Thoracic aorta (tissue), 2 donors: ENCODE measurements at regions not wholly inside any gene's neighbourhood (a gene's known extent, or its start where the extent isn't known, plus 50 kb on each side); places are given as distances from the start of the nearest gene placed in this dataset.

Experiments
- ATAC-seq: fragments of 150-250 bp; one replicate; pipeline ENCODE4 v1.8.0; 2017; ENCODE audit warnings: low read depth; ENCODE audit not compliant: insufficient number of reproducible peaks, low FRiP score
- DNase-seq: peaks from one replicate; pipeline ENCODE4 v3.0.0-alpha.2; 2020; ENCODE audit warnings: low spot score
- H3K27ac ChIP-seq, 2 donors: fragments of 200-600 bp; sonication (generic); 1 replicate in 1 of 2; 2 replicates in 1 of 2; pipeline ENCODE4 v1.5.1; 2016; ENCODE audit warnings: mild to moderate bottlenecking in 2 of 2, moderate library complexity in 2 of 2
- H3K27me3 ChIP-seq: fragments of 200-600 bp; sonication (generic); replicated peaks from 2 replicates; pipeline ENCODE4 v1.6.0; 2016; ENCODE audit warnings: mild to moderate bottlenecking; ENCODE audit not compliant: insufficient read depth
- H3K36me3 ChIP-seq: fragments of 200-600 bp; sonication (generic); one replicate; pipeline ENCODE4 v1.5.1; 2016
- H3K4me1 ChIP-seq, 2 donors: fragments of 200-600 bp; sonication (generic); 1 replicate in 1 of 2; 2 replicates in 1 of 2; pipeline versions ENCODE4 v1.5.1 to v1.6.0; 2016; ENCODE audit warnings: low read depth in 2 of 2, mild to moderate bottlenecking in 1 of 2; ENCODE audit not compliant: control insufficient read depth in 1 of 2
- H3K4me3 ChIP-seq: fragments of 200-600 bp; sonication (generic); 2 replicates; pipeline ENCODE4 v1.5.1; 2016; ENCODE audit warnings: mild to moderate bottlenecking
- H3K9me3 ChIP-seq: fragments of 200-600 bp; sonication (generic); 2 replicates; pipeline ENCODE4 v1.5.1; 2016
- TF ChIP-seq, protein P1 (sequence below): fragments of 200-600 bp; sonication (generic); IDR thresholded peaks from one replicate; pipeline ENCODE4 v1.5.1; 2019; ENCODE audit warnings: antibody characterized with exemption

DNA sequence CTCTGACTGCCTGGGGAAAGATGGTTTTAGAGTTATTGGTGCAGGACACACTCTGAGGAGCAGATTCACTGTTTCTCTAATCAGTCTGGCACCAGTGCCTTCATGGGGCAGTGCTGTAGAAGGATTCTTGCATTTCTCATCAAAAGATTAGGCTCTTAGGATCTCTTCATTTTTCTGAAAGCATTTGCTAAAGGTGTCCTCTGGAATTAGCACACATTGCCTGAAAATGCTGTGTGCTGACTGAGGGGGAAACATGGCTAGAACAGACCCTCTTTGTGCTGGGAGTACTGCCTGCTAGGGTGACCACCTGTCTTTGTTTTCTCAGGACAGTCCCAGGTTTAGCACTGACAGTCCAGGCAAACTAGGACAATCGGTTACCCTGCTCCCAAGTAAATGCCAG lies 301.0 kb downstream of the PTEN start:
- Histone ChIP-seq H3K27me3 (no peaks in the 10 kb centered on the region), H3K4me3 (no peak overlapping the region), H3K27ac (no peak overlapping the region), H3K4me1 (peaks cover 9 to 26% of the 10 kb centered on the region in 2 donors), H3K36me3 (no peaks in the 10 kb centered on the region), H3K9me3 (no peaks in the 10 kb centered on the region)
- TF ChIP-seq, protein P1, sequence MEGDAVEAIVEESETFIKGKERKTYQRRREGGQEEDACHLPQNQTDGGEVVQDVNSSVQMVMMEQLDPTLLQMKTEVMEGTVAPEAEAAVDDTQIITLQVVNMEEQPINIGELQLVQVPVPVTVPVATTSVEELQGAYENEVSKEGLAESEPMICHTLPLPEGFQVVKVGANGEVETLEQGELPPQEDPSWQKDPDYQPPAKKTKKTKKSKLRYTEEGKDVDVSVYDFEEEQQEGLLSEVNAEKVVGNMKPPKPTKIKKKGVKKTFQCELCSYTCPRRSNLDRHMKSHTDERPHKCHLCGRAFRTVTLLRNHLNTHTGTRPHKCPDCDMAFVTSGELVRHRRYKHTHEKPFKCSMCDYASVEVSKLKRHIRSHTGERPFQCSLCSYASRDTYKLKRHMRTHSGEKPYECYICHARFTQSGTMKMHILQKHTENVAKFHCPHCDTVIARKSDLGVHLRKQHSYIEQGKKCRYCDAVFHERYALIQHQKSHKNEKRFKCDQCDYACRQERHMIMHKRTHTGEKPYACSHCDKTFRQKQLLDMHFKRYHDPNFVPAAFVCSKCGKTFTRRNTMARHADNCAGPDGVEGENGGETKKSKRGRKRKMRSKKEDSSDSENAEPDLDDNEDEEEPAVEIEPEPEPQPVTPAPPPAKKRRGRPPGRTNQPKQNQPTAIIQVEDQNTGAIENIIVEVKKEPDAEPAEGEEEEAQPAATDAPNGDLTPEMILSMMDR: no peak
- no peak for ATAC-seq
- DNase-seq: no peak

DNA sequence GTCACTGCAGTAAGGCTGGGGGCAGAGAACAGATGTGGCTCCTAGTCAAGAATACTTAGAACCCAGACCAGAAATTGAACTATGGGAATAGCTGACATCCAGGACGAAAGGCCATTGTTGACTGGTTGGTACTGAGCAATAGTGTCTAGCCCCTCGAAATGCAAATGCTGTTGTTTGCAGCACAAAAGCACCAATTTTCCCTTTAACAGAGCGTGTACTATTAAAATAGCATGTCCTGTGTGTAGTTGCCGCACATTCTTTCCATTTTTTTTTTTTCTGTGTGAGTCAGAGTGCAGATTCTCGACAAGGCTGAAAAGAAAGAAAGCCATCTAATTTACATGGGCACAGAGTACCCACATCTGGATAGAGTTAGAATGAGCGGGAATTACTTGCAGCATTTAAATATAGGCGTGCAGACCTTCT lies 302.4 kb downstream of the PTEN start:
- ATAC-seq: peak; percentile 88
- peaks cover 9 to 26% of the 10 kb centered on the region in 2 donors for H3K4me1 ChIP-seq

DNA sequence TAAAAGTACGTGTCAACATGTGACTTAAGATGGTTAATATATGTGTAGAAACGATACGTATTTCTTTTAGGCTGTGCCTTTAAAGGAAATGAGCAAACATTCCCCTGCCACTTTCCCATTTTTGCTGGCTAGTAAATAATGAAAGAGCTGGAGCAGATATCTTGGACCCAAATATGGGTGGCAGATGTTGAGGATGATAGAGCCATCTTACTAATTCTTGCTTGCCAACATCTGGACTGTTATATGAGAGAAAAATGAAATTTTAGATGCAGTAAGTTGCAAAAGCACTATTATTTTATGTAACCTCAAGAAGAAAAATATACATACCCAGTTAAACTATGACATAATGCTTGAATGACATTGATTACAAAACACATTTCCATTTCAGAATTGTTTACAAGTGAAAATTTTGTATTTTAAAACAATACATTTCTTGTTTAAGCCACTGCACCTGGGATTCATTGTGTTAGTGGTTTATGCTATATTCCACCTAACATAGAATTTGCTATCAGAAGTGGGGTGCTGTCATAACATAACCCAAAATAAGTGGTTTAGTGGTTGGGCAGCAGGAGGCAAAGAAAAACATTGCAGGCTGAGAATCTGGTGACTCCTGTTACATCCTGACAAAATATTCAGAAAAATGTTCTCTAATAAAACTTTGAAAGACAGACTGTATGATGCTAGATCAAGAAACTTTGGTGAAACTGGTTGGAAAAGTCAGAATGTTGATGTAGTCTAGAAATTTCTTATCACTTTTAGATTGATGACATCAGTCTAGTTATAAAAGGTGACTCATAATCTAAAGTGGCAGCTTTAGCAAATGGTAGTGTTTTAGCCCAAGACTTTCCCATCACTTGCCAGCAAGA lies 305.0 kb downstream of the PTEN start:
- Histone ChIP-seq H3K36me3 (no peaks in the 10 kb centered on the region), H3K9me3 (no peaks in the 10 kb centered on the region), H3K4me3 (no peak overlapping the region), H3K27ac (no peak overlapping the region), H3K4me1 (peaks cover 9 to 26% of the 10 kb centered on the region in 2 donors), H3K27me3 (no peaks in the 10 kb centered on the region)
- TF ChIP-seq, protein P1: no peak
- DNase-seq: no peak
- no peak for ATAC-seq

More for the DNA sequence above, 302.4 kb downstream of the PTEN start:
- DNase-seq: no peak
- TF ChIP-seq, protein P1: no peak
- Histone ChIP-seq H3K4me3 (peak overlapping the region; percentile 30), H3K27ac (peak overlapping the region; percentile 37 to 51), H3K36me3 (no peaks in the 10 kb centered on the region), H3K9me3 (no peaks in the 10 kb centered on the region), H3K27me3 (no peaks in the 10 kb centered on the region)

DNA sequence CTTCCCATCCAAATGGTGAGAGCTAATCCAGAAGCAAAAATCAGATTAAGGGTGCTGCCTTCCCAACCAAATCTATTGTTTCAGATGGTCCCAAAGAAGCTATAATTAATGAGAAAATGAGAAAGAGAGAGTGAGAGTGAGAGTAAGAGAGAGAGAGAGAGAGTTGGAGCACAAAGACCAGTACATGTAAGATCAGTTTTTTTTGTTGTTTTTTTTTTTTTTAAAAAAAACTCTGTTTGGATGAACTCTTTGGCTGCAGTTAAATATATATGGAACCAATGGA lies 305.6 kb downstream of the PTEN start:
- Histone ChIP-seq H3K27me3 (no peaks in the 10 kb centered on the region), H3K4me1 (peaks cover 9 to 26% of the 10 kb centered on the region in 2 donors), H3K9me3 (no peaks in the 10 kb centered on the region), H3K4me3 (no peak overlapping the region), H3K36me3 (no peaks in the 10 kb centered on the region), H3K27ac (no peak overlapping the region)
- ATAC-seq (no peak), DNase-seq (no peak)
- TF ChIP-seq, protein P1: no peak

DNA sequence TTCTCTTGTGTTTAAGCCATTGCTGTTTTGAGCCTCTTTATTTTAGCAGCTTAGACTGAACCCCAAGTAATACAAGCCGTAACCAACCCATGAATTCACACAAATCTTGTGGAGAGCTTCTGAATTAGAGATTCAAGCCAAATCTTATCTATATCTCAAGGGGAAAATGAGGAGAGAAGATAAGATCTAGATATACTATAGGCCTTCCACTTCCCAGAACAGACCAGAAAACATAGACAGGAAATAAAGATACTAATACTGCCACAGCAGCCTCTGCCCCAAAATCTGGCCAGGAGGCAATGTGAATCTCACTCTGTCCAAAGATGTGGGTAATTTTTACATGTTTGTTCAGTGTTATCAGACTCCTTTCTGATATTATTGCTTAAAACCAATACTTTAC lies 307.2 kb downstream of the PTEN start:
- ATAC-seq: no peak

More for the DNA sequence above, 307.2 kb downstream of the PTEN start:
- no peak for DNase-seq
- TF ChIP-seq, protein P1: no peak
- Histone ChIP-seq H3K4me1 (peaks cover 7 to 17% of the 10 kb centered on the region in 2 donors), H3K27me3 (no peaks in the 10 kb centered on the region), H3K4me3 (no peak overlapping the region), H3K36me3 (no peaks in the 10 kb centered on the region), H3K9me3 (no peaks in the 10 kb centered on the region), H3K27ac (no peak overlapping the region)
